DOHH2 (cell line): ENCODE measurements at regions not wholly inside any gene's neighbourhood (a gene's known extent, or its start where the extent isn't known, plus 50 kb on each side); places are given as distances from the start of the nearest gene placed in this dataset.

ENCODE experiments used
- H3F3A ChIP-seq: fragments of 200-600 bp; sonication (generic), shearing (Covaris generic); 2 replicates; pipeline ENCODE4 v1.6.0; 2016; ENCODE audit warnings: antibody characterized with exemption, mild to moderate bottlenecking; ENCODE audit not compliant: control insufficient read depth, insufficient read depth
- H3K27ac ChIP-seq: fragments of 200-600 bp; sonication (generic); 2 replicates; pipeline ENCODE4 v1.5.1; 2014; ENCODE audit warnings: low read depth, mild to moderate bottlenecking, low read length, moderate library complexity
- H3K27me3 ChIP-seq: fragments of 200-600 bp; sonication (generic); 2 replicates; pipeline ENCODE4 v1.6.1; 2014; ENCODE audit warnings: mild to moderate bottlenecking, low read length, mixed read lengths; ENCODE audit not compliant: control insufficient read depth
- H3K36me3 ChIP-seq: fragments of 200-600 bp; sonication (generic); 2 replicates; pipeline ENCODE4 v1.6.1; 2014; ENCODE audit warnings: mild to moderate bottlenecking, low read length, moderate library complexity, mixed read lengths; ENCODE audit not compliant: control insufficient read depth
- H3K4me1 ChIP-seq: fragments of 200-600 bp; sonication (generic); 2 replicates; pipeline ENCODE4 v1.6.1; 2014; ENCODE audit warnings: mild to moderate bottlenecking, low read length, mixed read lengths; ENCODE audit not compliant: control insufficient read depth
- H3K4me2 ChIP-seq: fragments of 200-600 bp; sonication (generic); 2 replicates; pipeline ENCODE4 v1.6.0; 2014; ENCODE audit warnings: mild to moderate bottlenecking, low read length, moderate library complexity
- H3K4me3 ChIP-seq: fragments of 200-600 bp; sonication (generic); 2 replicates; pipeline ENCODE4 v1.5.1; 2014; ENCODE audit warnings: mild to moderate bottlenecking, low read length, mixed read lengths
- H3K79me2 ChIP-seq: fragments of 200-600 bp; sonication (generic); 2 replicates; pipeline ENCODE4 v1.6.1; 2014; ENCODE audit warnings: mild to moderate bottlenecking, low read length, mixed read lengths; ENCODE audit not compliant: control insufficient read depth
- H3K9me2 ChIP-seq: fragments of 200-600 bp; sonication (generic); replicated peaks from 2 replicates; pipeline ENCODE4 v1.6.1; 2014; ENCODE audit warnings: mild to moderate bottlenecking, low read length, mixed read lengths; ENCODE audit not compliant: control insufficient read depth
- H3K9me3 ChIP-seq: fragments of 200-600 bp; sonication (generic); 2 replicates; pipeline ENCODE4 v1.6.1; 2014; ENCODE audit warnings: antibody characterized with exemption, low read length, mixed read lengths; ENCODE audit not compliant: control insufficient read depth, insufficient read depth
- H4K20me1 ChIP-seq: fragments of 200-600 bp; sonication (generic); 2 replicates; pipeline ENCODE4 v1.6.0; 2014; ENCODE audit warnings: low read depth, mild to moderate bottlenecking, antibody characterized with exemption, low read length, moderate library complexity; ENCODE audit not compliant: control insufficient read depth, insufficient read depth
- CTCF ChIP-seq: fragments of 200-600 bp; sonication (generic); IDR thresholded peaks from one replicate; pipeline ENCODE4 v1.5.1; 2014; ENCODE audit warnings: antibody characterized with exemption, mild to moderate bottlenecking, low read depth, low read length; ENCODE audit not compliant: poor library complexity, severe bottlenecking
- EZH2phosphoT487 ChIP-seq: fragments of 200-600 bp; sonication (generic); IDR thresholded peaks from 2 replicates; pipeline ENCODE4 v1.6.1; 2017; ENCODE audit warnings: borderline replicate concordance, mild to moderate bottlenecking, antibody characterized with exemption, low read length, moderate library complexity, mixed read lengths

- no peaks in the 10 kb centered on the region; the same call in 1 of the 2 replicates for H3K9me3 ChIP-seq
- H3K27me3 ChIP-seq = no peaks in the 10 kb centered on the region
- no peak overlapping the region for H3K4me2 ChIP-seq
- no peak for TF ChIP-seq CTCF
- no peak for TF ChIP-seq EZH2phosphoT487
- no peaks in the 10 kb centered on the region for H3K9me2 ChIP-seq
- H3K36me3 ChIP-seq = no peaks in the 10 kb centered on the region
- no peak overlapping the region for H3K27ac ChIP-seq
- H3K4me1 ChIP-seq = no peaks in the 10 kb centered on the region
- H4K20me1 ChIP-seq = no peaks in the 10 kb centered on the region
- no peak overlapping the region for H3K4me3 ChIP-seq
- no peaks in the 10 kb centered on the region for H3F3A ChIP-seq
- H3K79me2 ChIP-seq = no peaks in the 10 kb centered on the region
Observed at GRCh38 chr2:116877274-116877673, 937.2 kb upstream of the DDX18 start.

GRCh38 chr2:116877944-116878343 lies 936.5 kb upstream of the DDX18 start:
- Histone ChIP-seq H3K27ac (no peak overlapping the region), H3K4me2 (no peak overlapping the region), H3K27me3 (no peaks in the 10 kb centered on the region), H3K9me3 (no peaks in the 10 kb centered on the region; the same call in 1 of the 2 replicates), H3K79me2 (no peaks in the 10 kb centered on the region), H3K4me1 (no peaks in the 10 kb centered on the region), H3K9me2 (no peaks in the 10 kb centered on the region), H3K4me3 (no peak overlapping the region), H3K36me3 (no peaks in the 10 kb centered on the region), H4K20me1 (no peaks in the 10 kb centered on the region), H3F3A (no peaks in the 10 kb centered on the region)
- TF ChIP-seq CTCF = no peak
- no peak for TF ChIP-seq EZH2phosphoT487

- H4K20me1 ChIP-seq = no peaks in the 10 kb centered on the region
- no peaks in the 10 kb centered on the region for H3K36me3 ChIP-seq
- no peak for TF ChIP-seq EZH2phosphoT487
- no peak for TF ChIP-seq CTCF
Observed at GRCh38 chr2:116879650-116880160, 934.8 kb upstream of the DDX18 start.

GRCh38 chr2:116891191-116891590 lies 923.3 kb upstream of the DDX18 start:
- Histone ChIP-seq H3F3A (no peaks in the 10 kb centered on the region), H3K4me1 (no peaks in the 10 kb centered on the region), H3K36me3 (no peaks in the 10 kb centered on the region), H3K9me2 (no peaks in the 10 kb centered on the region), H3K27me3 (no peaks in the 10 kb centered on the region), H4K20me1 (no peaks in the 10 kb centered on the region), H3K4me3 (no peak overlapping the region), H3K27ac (no peak overlapping the region), H3K9me3 (no peaks in the 10 kb centered on the region; the same call in 1 of the 2 replicates), H3K79me2 (no peaks in the 10 kb centered on the region), H3K4me2 (no peak overlapping the region)
- TF ChIP-seq EZH2phosphoT487 (no peak), CTCF (no peak)

More at GRCh38 chr2:116879650-116880160, 934.8 kb upstream of the DDX18 start:
- H3K9me3 ChIP-seq = no peaks in the 10 kb centered on the region
- no peaks in the 10 kb centered on the region for H3F3A ChIP-seq
- no peaks in the 10 kb centered on the region for H3K9me2 ChIP-seq
- H3K27me3 ChIP-seq = no peaks in the 10 kb centered on the region
- no peak overlapping the region for H3K4me2 ChIP-seq
- H3K4me1 ChIP-seq = no peaks in the 10 kb centered on the region
- no peak overlapping the region for H3K27ac ChIP-seq
- no peaks in the 10 kb centered on the region for H3K79me2 ChIP-seq
- no peak overlapping the region for H3K4me3 ChIP-seq
